Stimulated activated memory B cell treated with anti-CD40 and anti-IgM and Interleukin-4, amounts not matched to agents 10 μg/mL and 1 μg/mL and 100 μg/mL, for 72 hours (primary cell): ENCODE measurements at regions not wholly inside any gene's neighbourhood (a gene's known extent, or its start where the extent isn't known, plus 50 kb on each side); places are given as distances from the start of the nearest gene placed in this dataset.
"Not testable (repeated sequence)": the region's sequence is repeated elsewhere in the genome, so short reads cannot be mapped to it uniquely, and the experiment has no call there.

ENCODE experiments used
- ATAC-seq: fragments of 150-1000 bp; cut with Tn5 transposase; 2 replicates; pipeline ENCODE4 v1.10.0; 2021
- H3K27ac Mint-ChIP-seq: one replicate; pipeline ENCODE4 v1.8.0; 2022; ENCODE audit warnings: mild to moderate bottlenecking, mixed read lengths
- H3K27me3 Mint-ChIP-seq: one replicate; pipeline ENCODE4 v1.8.0; 2022; ENCODE audit warnings: mixed read lengths
- H3K36me3 Mint-ChIP-seq: one replicate; pipeline ENCODE4 v1.8.0; 2022; ENCODE audit warnings: mixed read lengths
- H3K4me1 Mint-ChIP-seq: one replicate; pipeline ENCODE4 v1.8.0; 2022; ENCODE audit warnings: mixed read lengths
- H3K4me3 Mint-ChIP-seq: one replicate; pipeline ENCODE4 v1.8.0; 2022; ENCODE audit warnings: mild to moderate bottlenecking, moderate library complexity, mixed read lengths
- H3K9me3 Mint-ChIP-seq: one replicate; pipeline ENCODE4 v1.8.0; 2022; ENCODE audit warnings: mixed read lengths

GRCh38 chr9:85199866-85200495, 530.5 kb downstream of the NTRK2 start:
- H3K4me1 Mint-ChIP-seq = no peaks in the 10 kb centered on the region
- H3K27ac Mint-ChIP-seq = no peak overlapping the region
- no peak overlapping the region for H3K4me3 Mint-ChIP-seq
- no peaks in the 10 kb centered on the region for H3K36me3 Mint-ChIP-seq
- H3K27me3 Mint-ChIP-seq = no peaks in the 10 kb centered on the region
- no peak for ATAC-seq
- H3K9me3 Mint-ChIP-seq = peaks cover 2% of the 10 kb centered on the region

GRCh38 chr9:85192750-85193149, 523.2 kb downstream of the NTRK2 start:
- no peak overlapping the region for H3K4me3 Mint-ChIP-seq
- H3K36me3 Mint-ChIP-seq = no peaks in the 10 kb centered on the region
- H3K9me3 Mint-ChIP-seq = peaks cover 10% of the 10 kb centered on the region
- H3K4me1 Mint-ChIP-seq = no peaks in the 10 kb centered on the region
- no peaks in the 10 kb centered on the region for H3K27me3 Mint-ChIP-seq
- no peak for ATAC-seq
- H3K27ac Mint-ChIP-seq = no peak overlapping the region

GRCh38 chr9:85186218-85186585, 516.7 kb downstream of the NTRK2 start:
- Mint-ChIP-seq H3K4me3 (no peak overlapping the region), H3K27me3 (no peaks in the 10 kb centered on the region), H3K9me3 (no peaks in the 10 kb centered on the region), H3K27ac (no peak overlapping the region), H3K36me3 (no peaks in the 10 kb centered on the region), H3K4me1 (no peaks in the 10 kb centered on the region)
- ATAC-seq = no peak

GRCh38 chr9:85185486-85186217, 516.1 kb downstream of the NTRK2 start:
- no peaks in the 10 kb centered on the region for H3K36me3 Mint-ChIP-seq
- no peaks in the 10 kb centered on the region for H3K9me3 Mint-ChIP-seq
- H3K27ac Mint-ChIP-seq = no peak overlapping the region
- H3K4me1 Mint-ChIP-seq = no peaks in the 10 kb centered on the region
- H3K27me3 Mint-ChIP-seq = no peaks in the 10 kb centered on the region
- H3K4me3 Mint-ChIP-seq = no peak overlapping the region
- no peak for ATAC-seq

- Mint-ChIP-seq H3K4me3 (no peak overlapping the region), H3K27me3 (no peaks in the 10 kb centered on the region), H3K4me1 (no peaks in the 10 kb centered on the region), H3K9me3 (no peaks in the 10 kb centered on the region), H3K27ac (no peak overlapping the region), H3K36me3 (no peaks in the 10 kb centered on the region)
- ATAC-seq = no peak
These were observed 512.9 kb downstream of the NTRK2 start for GRCh38 chr9:85182383-85182782.

- peak; percentile 39 for ATAC-seq
- Mint-ChIP-seq H3K4me3 (no peak overlapping the region), H3K4me1 (no peaks in the 10 kb centered on the region), H3K9me3 (no peaks in the 10 kb centered on the region), H3K27ac (no peak overlapping the region), H3K27me3 (no peaks in the 10 kb centered on the region), H3K36me3 (no peaks in the 10 kb centered on the region)
These were observed 508.9 kb downstream of the NTRK2 start for GRCh38 chr9:85178474-85178873.

- H3K27me3 Mint-ChIP-seq = no peaks in the 10 kb centered on the region
- no peaks in the 10 kb centered on the region for H3K4me1 Mint-ChIP-seq
- no peak overlapping the region for H3K4me3 Mint-ChIP-seq
- no peaks in the 10 kb centered on the region for H3K36me3 Mint-ChIP-seq
- peaks cover 3% of the 10 kb centered on the region for H3K9me3 Mint-ChIP-seq
- ATAC-seq = no peak
- no peak overlapping the region for H3K27ac Mint-ChIP-seq
These were observed 504.4 kb downstream of the NTRK2 start for GRCh38 chr9:85173967-85174366.

GRCh38 chr9:85172001-85172978, 502.8 kb downstream of the NTRK2 start:
- peaks cover 3% of the 10 kb centered on the region for H3K9me3 Mint-ChIP-seq
- H3K36me3 Mint-ChIP-seq = no peaks in the 10 kb centered on the region
- no peak overlapping the region for H3K4me3 Mint-ChIP-seq
- no peak overlapping the region for H3K27ac Mint-ChIP-seq
- ATAC-seq = no peak
- no peaks in the 10 kb centered on the region for H3K4me1 Mint-ChIP-seq
- H3K27me3 Mint-ChIP-seq = no peaks in the 10 kb centered on the region

- ATAC-seq = no peak
- Mint-ChIP-seq H3K9me3 (peaks cover 3% of the 10 kb centered on the region), H3K27ac (no peak overlapping the region), H3K4me3 (no peak overlapping the region), H3K36me3 (no peaks in the 10 kb centered on the region), H3K27me3 (no peaks in the 10 kb centered on the region), H3K4me1 (no peaks in the 10 kb centered on the region)
These were observed 501.6 kb downstream of the NTRK2 start for GRCh38 chr9:85171163-85171562.

GRCh38 chr9:85168412-85168811, 498.9 kb downstream of the NTRK2 start:
- no peaks in the 10 kb centered on the region for H3K4me1 Mint-ChIP-seq
- H3K27ac Mint-ChIP-seq = no peak overlapping the region
- no peak overlapping the region for H3K4me3 Mint-ChIP-seq
- H3K36me3 Mint-ChIP-seq = no peaks in the 10 kb centered on the region
- no peak for ATAC-seq
- H3K27me3 Mint-ChIP-seq = no peaks in the 10 kb centered on the region
- H3K9me3 Mint-ChIP-seq = peaks cover 3% of the 10 kb centered on the region

GRCh38 chr9:85167146-85167545, 497.6 kb downstream of the NTRK2 start:
- Mint-ChIP-seq H3K4me3 (no peak overlapping the region), H3K9me3 (peaks cover 3% of the 10 kb centered on the region), H3K36me3 (no peaks in the 10 kb centered on the region), H3K27me3 (no peaks in the 10 kb centered on the region), H3K27ac (no peak overlapping the region), H3K4me1 (no peaks in the 10 kb centered on the region)
- no peak for ATAC-seq

GRCh38 chr9:85163825-85164224, 494.3 kb downstream of the NTRK2 start:
- no peaks in the 10 kb centered on the region for H3K36me3 Mint-ChIP-seq
- H3K9me3 Mint-ChIP-seq = no peaks in the 10 kb centered on the region
- ATAC-seq = no peak
- H3K4me3 Mint-ChIP-seq = no peak overlapping the region
- no peaks in the 10 kb centered on the region for H3K27me3 Mint-ChIP-seq
- H3K4me1 Mint-ChIP-seq = no peaks in the 10 kb centered on the region
- no peak overlapping the region for H3K27ac Mint-ChIP-seq

GRCh38 chr9:85163415-85163814, 493.9 kb downstream of the NTRK2 start:
- Mint-ChIP-seq H3K9me3 (no peaks in the 10 kb centered on the region), H3K27me3 (no peaks in the 10 kb centered on the region), H3K27ac (no peak overlapping the region), H3K4me3 (no peak overlapping the region), H3K36me3 (no peaks in the 10 kb centered on the region), H3K4me1 (no peaks in the 10 kb centered on the region)
- no peak for ATAC-seq

- no peaks in the 10 kb centered on the region for H3K9me3 Mint-ChIP-seq
- no peak for ATAC-seq
- H3K4me3 Mint-ChIP-seq = no peak overlapping the region
These were observed 493.3 kb downstream of the NTRK2 start for GRCh38 chr9:85162822-85163221.

GRCh38 chr9:85160944-85161343, 491.4 kb downstream of the NTRK2 start:
- not testable (repeated sequence) for H3K4me3 Mint-ChIP-seq, ATAC-seq, H3K9me3 Mint-ChIP-seq, H3K36me3 Mint-ChIP-seq, H3K27ac Mint-ChIP-seq, H3K27me3 Mint-ChIP-seq, H3K4me1 Mint-ChIP-seq

More at GRCh38 chr9:85162822-85163221, 493.3 kb downstream of the NTRK2 start:
- H3K4me1 Mint-ChIP-seq = no peaks in the 10 kb centered on the region
- no peaks in the 10 kb centered on the region for H3K27me3 Mint-ChIP-seq
- H3K36me3 Mint-ChIP-seq = no peaks in the 10 kb centered on the region
- no peak overlapping the region for H3K27ac Mint-ChIP-seq
